Esophagus (tissue), 2 donors: ENCODE measurements at regions not wholly inside any gene's neighbourhood (a gene's known extent, or its start where the extent isn't known, plus 50 kb on each side); places are given as distances from the start of the nearest gene placed in this dataset.
A peak's percentile ranks its signal among the peaks of the same experiment; 100 is the strongest.

Experiments used
- H3K27ac ChIP-seq, 2 donors: one replicate each; pipeline ENCODE4 v1.5.1; 2013; ENCODE audit warnings: low read depth in 2 of 2, mild to moderate bottlenecking in 2 of 2, inconsistent platforms in 1 of 2, low read length in 1 of 2, moderate library complexity in 1 of 2
- H3K27me3 ChIP-seq, 2 donors: one replicate each; pipeline ENCODE4 v1.6.1; 2013; ENCODE audit warnings: low read length in 2 of 2, control low read depth in 1 of 2, mild to moderate bottlenecking in 1 of 2; ENCODE audit not compliant: insufficient read depth in 2 of 2, control insufficient read depth in 1 of 2
- H3K36me3 ChIP-seq, 2 donors: one replicate each; pipeline ENCODE4 v1.6.1; 2013; ENCODE audit warnings: low read length in 1 of 2; ENCODE audit not compliant: control insufficient read depth in 2 of 2, insufficient read depth in 2 of 2
- H3K4me1 ChIP-seq, 2 donors: one replicate each; pipeline ENCODE4 v1.6.1; 2013; ENCODE audit warnings: low read length in 1 of 2; ENCODE audit not compliant: control insufficient read depth in 2 of 2, insufficient read depth in 2 of 2
- H3K4me3 ChIP-seq, 2 donors: one replicate each; pipeline ENCODE4 v1.5.1; 2013; ENCODE audit warnings: low read length in 2 of 2, mild to moderate bottlenecking in 2 of 2, low read depth in 1 of 2, moderate library complexity in 1 of 2
- H3K9me3 ChIP-seq, 2 donors: one replicate each; pipeline ENCODE4 v1.6.1; 2013; ENCODE audit warnings: mild to moderate bottlenecking in 2 of 2, low read depth in 1 of 2, low read length in 1 of 2, moderate library complexity in 1 of 2; ENCODE audit not compliant: control insufficient read depth in 2 of 2, insufficient read depth in 1 of 2
- WGBS, 2 donors: extraction: QIAGEN DNeasy Blood & Tissue Kit; methylation state at CpG; one replicate each; pipeline ENCODE4 v1.1.7; 2013; 5-methylcytosine and 5-hydroxymethylcytosine counted together
- donor health status: healthy with polysubstance abuse.
- donor health status: Bipolar disorder and iron deficiency.

DNA sequence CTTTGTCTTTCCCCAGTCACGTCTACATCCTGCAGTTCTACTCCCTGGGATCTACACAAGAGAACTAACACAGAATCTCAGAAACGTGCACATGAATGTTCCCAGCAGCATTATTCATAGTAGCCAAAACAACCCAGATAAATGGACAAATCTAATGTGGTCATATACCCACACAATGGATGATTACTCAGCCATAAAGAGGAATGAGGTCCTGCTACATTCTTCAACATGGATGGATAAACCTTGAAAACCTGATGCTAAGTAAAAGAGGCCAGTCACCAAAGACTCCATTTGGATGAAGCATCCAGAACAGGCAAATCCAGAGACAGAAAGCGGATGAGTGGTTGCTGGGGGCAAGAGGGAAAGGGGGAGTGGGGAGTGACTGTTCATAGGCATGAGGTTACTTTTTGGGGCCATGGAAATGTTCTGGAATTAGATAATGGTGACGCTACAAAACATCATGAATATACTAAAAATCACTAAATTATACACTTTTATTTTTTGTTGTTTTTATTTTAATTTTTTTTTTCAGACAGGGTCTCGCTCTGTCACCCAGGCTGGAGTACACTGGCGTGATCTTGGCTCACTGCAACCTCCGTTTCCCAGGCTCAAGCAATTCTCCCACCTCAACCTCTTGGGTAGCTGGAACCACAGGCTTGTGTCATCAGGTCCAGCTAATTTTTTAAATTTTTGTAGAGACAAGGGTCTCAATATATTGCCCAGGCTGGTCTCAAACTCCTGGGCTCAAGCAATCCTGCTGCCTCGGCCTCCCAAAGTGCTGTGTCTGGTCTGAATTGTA, 50.8 kb upstream of the DSN1 start:
- Histone ChIP-seq H3K27ac (no peak overlapping the region), H3K9me3 (peaks cover 0 to 2% of the 10 kb centered on the region in 2 donors), H3K27me3 (no peaks in the 10 kb centered on the region), H3K4me1 (peaks cover 6 to 16% of the 10 kb centered on the region in 2 donors), H3K4me3 (no peak overlapping the region), H3K36me3 (peaks cover 7 to 20% of the 10 kb centered on the region in 2 donors)
- WGBS, 2 donors: 90 to 92% methylated on average over 8 of the region's 8 CpGs

DNA sequence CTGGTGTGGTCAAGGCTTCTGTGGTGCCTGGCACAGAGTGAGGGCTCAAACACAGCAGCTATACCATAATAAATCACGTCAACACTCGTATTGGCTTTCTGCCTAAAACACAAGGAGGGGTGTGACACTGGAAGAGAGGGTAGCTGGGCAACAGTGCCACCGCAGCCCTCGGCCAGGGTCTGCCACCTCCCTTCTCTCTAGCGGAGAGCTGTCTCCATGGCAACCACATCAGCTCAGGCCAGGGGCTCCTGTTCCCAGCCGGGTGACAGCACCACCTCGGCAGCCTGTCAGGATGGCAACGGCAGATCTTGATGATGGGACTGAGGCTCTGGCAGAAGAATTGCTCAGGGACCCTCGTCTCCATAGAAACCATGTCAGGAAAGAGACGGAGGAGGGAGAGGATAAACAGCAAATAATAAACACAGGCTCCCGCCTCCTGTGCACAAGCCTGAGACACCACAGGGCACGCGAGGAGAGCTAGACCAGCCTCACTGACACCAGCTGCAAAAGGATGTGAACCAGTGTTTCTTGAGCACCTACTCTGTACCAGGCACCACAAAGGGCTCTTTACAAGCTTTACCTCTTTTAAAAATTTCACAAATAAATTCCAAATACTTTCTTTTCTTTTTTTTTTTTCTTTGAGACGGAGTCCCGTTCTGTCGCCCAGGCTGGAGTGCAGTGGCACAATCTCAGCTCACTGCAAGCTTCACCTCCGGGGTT, 50.4 kb upstream of the TLDC2 start:
- Histone ChIP-seq H3K9me3 (peaks cover 0 to 2% of the 10 kb centered on the region in 2 donors), H3K36me3 (peaks cover 7 to 20% of the 10 kb centered on the region in 2 donors), H3K27me3 (no peaks in the 10 kb centered on the region), H3K4me3 (no peak overlapping the region), H3K4me1 (peaks cover 0 to 11% of the 10 kb centered on the region in 2 donors), H3K27ac (peak overlapping the region in 1 of 2 donors; percentile 15)
- 68 to 70% methylated on average over 17 of the region's 17 CpGs for WGBS, 2 donors
